Bronchial epithelial cell (primary cell): ENCODE measurements at regions not wholly inside any gene's neighbourhood (a gene's known extent, or its start where the extent isn't known, plus 50 kb on each side); places are given as distances from the start of the nearest gene placed in this dataset.

Experiments used
- DNase-seq: peaks from one replicate; pipeline ENCODE4 v3.0.0-alpha.2; 2010; ENCODE audit warnings: low read depth
- FAIRE-seq: peaks from 2 replicates; lab custom pipeline; 2011; peaks lifted over from hg19 to GRCh38; lab: Jason Lieb, UNC
- H3K27me3 ChIP-seq: 2 replicates; pipeline ENCODE4 v1.5.1; 2011; ENCODE audit warnings: low read length; ENCODE audit not compliant: control insufficient read depth, insufficient read depth
- H3K36me3 ChIP-seq: 2 replicates; pipeline ENCODE4 v1.5.1; 2011; ENCODE audit warnings: low read length; ENCODE audit not compliant: control insufficient read depth, insufficient read depth
- H3K4me3 ChIP-seq: 2 replicates; pipeline ENCODE4 v1.5.1; 2011; ENCODE audit warnings: mild to moderate bottlenecking, low read depth, low read length, control low read depth
- TF ChIP-seq, protein P1 (sequence below): IDR thresholded peaks from 2 replicates; pipeline ENCODE4 v1.5.1; 2011; ENCODE audit warnings: mild to moderate bottlenecking, moderate library complexity, low read length, control low read depth, inconsistent platforms; ENCODE audit not compliant: insufficient read depth, severe bottlenecking

DNA sequence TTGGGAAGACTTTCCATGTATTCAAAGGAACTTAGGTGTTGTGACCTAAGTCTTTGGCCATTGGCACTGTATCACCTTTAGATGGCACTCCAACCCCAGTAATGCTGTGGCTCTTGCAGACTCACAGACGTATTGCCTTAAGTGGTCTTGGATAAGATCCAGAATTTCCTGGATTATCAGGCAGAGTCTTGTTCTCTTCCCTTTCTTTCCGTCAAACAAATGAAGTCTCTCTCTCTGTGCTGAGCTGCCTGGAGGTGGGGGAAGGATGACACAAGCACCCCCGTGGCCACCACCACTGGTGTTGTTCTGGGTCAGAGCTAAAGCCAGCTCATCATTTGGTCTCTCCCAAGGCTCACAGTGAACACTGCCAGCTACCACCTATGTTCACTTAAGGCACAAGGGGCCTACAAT, 789.9 kb upstream of the KIF2B start:
- no peak for FAIRE-seq

DNA sequence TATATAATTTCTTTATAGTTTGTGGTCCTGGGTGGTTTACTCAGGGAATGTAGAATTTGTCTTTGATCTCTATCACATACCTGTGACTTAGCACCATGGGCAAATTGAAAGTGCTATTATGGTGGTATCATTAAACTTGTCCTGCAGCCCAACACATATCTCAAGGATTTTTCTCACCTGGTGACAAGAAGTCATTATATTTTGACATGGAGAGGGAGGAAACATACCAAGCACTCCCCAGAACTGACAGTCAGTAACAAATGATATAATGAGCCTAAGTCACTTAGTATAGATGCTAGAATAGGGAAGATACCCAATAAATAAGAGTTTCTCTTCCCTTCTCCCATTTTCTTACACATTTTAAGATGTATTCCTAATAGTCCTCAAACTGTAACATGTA, 805.5 kb upstream of the KIF2B start:
- Histone ChIP-seq H3K36me3 (no peaks in the 10 kb centered on the region), H3K4me3 (no peak overlapping the region), H3K27me3 (no peaks in the 10 kb centered on the region)
- TF ChIP-seq, protein P1, sequence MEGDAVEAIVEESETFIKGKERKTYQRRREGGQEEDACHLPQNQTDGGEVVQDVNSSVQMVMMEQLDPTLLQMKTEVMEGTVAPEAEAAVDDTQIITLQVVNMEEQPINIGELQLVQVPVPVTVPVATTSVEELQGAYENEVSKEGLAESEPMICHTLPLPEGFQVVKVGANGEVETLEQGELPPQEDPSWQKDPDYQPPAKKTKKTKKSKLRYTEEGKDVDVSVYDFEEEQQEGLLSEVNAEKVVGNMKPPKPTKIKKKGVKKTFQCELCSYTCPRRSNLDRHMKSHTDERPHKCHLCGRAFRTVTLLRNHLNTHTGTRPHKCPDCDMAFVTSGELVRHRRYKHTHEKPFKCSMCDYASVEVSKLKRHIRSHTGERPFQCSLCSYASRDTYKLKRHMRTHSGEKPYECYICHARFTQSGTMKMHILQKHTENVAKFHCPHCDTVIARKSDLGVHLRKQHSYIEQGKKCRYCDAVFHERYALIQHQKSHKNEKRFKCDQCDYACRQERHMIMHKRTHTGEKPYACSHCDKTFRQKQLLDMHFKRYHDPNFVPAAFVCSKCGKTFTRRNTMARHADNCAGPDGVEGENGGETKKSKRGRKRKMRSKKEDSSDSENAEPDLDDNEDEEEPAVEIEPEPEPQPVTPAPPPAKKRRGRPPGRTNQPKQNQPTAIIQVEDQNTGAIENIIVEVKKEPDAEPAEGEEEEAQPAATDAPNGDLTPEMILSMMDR: no peak
- DNase-seq (no peak), FAIRE-seq (no peak)

More for the DNA sequence above, 789.9 kb upstream of the KIF2B start:
- DNase-seq: peak; percentile 66
- Histone ChIP-seq H3K36me3 (no peaks in the 10 kb centered on the region), H3K27me3 (no peaks in the 10 kb centered on the region), H3K4me3 (no peak overlapping the region)
- TF ChIP-seq, protein P1: peak; percentile 41

DNA sequence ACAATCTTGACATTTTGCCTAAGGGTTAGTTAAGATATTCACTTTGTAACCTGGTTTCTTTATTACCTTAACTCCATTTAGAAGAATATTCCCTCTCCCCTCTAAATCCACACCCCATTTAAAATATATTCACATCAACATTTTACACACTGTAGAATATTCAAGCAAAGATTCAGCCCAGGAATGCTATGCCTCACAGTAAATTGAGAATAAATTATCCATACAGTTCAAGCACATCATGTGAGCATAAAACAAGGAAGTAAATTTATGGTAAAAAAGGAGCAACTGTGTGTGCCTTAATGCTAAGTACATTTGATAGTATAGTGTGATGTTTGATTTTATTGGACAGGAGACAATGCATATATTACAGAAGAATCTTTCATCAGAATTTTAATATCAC, 806.6 kb upstream of the KIF2B start:
- no peaks in the 10 kb centered on the region for H3K27me3 ChIP-seq
- TF ChIP-seq, protein P1: no peak
- no peaks in the 10 kb centered on the region for H3K36me3 ChIP-seq
- H3K4me3 ChIP-seq: no peak overlapping the region
- DNase-seq (no peak), FAIRE-seq (no peak)

DNA sequence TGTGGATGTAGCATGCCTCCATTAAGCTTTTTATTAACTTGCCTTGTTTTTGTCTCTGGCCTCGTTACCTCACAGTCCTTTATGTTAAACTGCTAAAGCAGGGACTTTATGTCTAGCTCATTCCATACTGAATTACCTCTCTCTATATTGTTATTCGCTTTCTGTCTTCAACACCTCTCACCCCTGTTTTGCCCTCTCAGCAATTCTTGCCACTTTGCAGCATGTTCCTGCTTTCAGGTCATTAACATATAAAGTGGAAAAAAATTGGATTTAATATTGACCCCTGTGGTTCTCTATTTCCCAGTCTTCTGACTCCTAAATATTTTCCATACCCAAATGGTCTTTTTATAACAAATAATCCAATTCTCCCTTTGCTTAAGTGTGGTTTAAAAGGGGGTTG, 810.4 kb upstream of the KIF2B start:
- Histone ChIP-seq H3K36me3 (no peaks in the 10 kb centered on the region), H3K4me3 (no peak overlapping the region), H3K27me3 (no peaks in the 10 kb centered on the region)
- TF ChIP-seq, protein P1: no peak
- FAIRE-seq (no peak), DNase-seq (no peak)

DNA sequence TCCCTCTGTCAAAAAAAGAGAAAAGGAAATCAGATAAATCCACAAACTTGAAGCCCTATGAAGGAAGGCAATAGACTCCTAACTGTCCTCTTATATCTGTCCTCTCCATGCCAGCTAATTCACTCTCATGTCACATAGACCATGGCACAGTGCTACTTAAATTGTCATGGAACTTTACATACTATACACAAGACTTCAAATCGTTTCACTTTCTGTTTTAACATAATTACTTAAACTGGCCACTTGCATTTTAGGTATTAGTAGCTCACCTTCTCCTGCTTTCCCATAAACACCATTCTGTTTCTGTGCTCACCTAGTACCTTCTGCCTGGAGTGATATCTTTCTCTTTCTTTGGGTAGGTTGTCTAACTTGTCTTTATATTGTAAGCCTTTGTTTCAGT, 816.7 kb upstream of the KIF2B start:
- TF ChIP-seq, protein P1: no peak
- no peaks in the 10 kb centered on the region for H3K36me3 ChIP-seq
- no peak overlapping the region for H3K4me3 ChIP-seq
- DNase-seq (no peak), FAIRE-seq (no peak)
- no peaks in the 10 kb centered on the region for H3K27me3 ChIP-seq

DNA sequence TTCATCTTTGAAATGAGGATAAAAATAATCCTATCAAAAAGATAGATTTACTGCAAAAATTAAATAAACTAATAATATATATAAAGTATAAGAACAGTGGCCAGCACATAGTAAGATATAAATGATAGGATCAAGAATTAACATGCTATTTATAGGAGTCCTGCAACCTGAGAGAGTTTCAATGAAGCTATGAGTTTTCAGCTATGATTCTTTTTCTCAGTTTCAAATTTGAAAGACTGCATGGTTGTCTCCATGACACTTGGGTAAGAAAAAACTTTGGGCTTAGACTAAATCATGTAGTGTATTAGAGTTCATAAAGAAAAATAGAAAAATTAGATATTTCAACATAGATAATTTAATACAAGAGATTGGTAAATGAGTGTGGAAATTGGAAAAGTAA, 817.8 kb upstream of the KIF2B start:
- H3K36me3 ChIP-seq: no peaks in the 10 kb centered on the region
- TF ChIP-seq, protein P1: no peak
- no peak for FAIRE-seq

More for the DNA sequence above, 817.8 kb upstream of the KIF2B start:
- Histone ChIP-seq H3K4me3 (no peak overlapping the region), H3K27me3 (no peaks in the 10 kb centered on the region)
- no peak for DNase-seq
